Panc1 (cell line): ENCODE measurements at regions not wholly inside any gene's neighbourhood (a gene's known extent, or its start where the extent isn't known, plus 50 kb on each side); places are given as distances from the start of the nearest gene placed in this dataset.

Experiments
- POLR2AphosphoS5 ChIP-seq: IDR thresholded peaks from 2 replicates; pipeline ENCODE4 v1.6.1; 2012; ENCODE audit warnings: mild to moderate bottlenecking, low read depth, low read length, moderate library complexity
- SIN3A ChIP-seq: IDR thresholded peaks from 2 replicates; pipeline ENCODE4 v1.6.1; 2012; ENCODE audit warnings: low read depth, mild to moderate bottlenecking, low read length, moderate library complexity, borderline replicate concordance; ENCODE audit not compliant: insufficient read depth
- TCF7L2 ChIP-seq: IDR thresholded peaks from 2 replicates; pipeline ENCODE4 v1.6.1; 2011; ENCODE audit warnings: mild to moderate bottlenecking, low read depth, low read length, inconsistent platforms
- TF ChIP-seq, protein P1 (sequence below): fragments of 450-650 bp; IDR thresholded peaks from 2 replicates; pipeline ENCODE4 v1.5.1; 2017; ENCODE audit warnings: mild to moderate bottlenecking
- TF ChIP-seq, protein P2 (sequence below), 2 experiments: IDR thresholded peaks; 2 replicates each; pipeline ENCODE4 v1.6.1; 2011 to 2012; ENCODE audit warnings: low read depth in 2 of 2, control low read depth in 1 of 2, low read length in 1 of 2, mild to moderate bottlenecking in 1 of 2, moderate library complexity in 1 of 2; ENCODE audit not compliant: insufficient read depth in 1 of 2

DNA sequence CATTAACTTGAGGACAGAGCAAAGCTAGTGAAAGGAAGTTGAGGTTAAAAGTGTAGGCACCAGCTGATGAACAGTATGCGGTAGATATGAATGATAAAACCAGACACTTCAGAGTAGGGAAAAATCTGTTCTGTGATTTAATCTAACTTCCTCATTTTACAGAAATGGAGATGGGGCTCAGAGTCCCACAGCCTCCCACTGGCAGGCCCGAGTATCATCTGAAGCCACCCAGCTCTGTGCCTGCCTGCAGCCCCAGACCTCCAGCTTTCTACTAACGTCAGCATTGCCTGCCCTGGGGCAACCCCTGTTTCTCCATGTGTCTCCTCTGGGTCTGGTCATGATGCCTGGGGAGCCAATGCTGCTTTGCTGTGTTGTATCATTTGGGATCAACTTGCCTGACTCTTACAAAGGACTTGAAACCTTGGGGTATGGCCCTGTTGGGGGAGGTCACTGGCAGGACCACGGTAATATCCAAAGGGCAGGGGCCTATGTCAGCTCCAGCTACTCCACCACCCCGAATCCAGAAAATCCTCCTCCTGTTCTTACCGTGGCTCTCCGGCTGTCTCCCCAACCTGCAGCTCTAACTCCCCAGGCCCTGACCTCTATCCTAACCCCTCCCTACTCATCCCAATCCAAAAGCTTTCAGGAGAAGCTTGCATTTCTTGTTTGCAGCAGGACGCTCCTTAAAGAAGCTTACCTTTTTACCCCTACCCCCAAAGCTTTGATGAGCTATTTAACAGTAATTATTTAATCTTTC is 56.2 kb upstream of the NPY start:
- TF ChIP-seq, protein P1, sequence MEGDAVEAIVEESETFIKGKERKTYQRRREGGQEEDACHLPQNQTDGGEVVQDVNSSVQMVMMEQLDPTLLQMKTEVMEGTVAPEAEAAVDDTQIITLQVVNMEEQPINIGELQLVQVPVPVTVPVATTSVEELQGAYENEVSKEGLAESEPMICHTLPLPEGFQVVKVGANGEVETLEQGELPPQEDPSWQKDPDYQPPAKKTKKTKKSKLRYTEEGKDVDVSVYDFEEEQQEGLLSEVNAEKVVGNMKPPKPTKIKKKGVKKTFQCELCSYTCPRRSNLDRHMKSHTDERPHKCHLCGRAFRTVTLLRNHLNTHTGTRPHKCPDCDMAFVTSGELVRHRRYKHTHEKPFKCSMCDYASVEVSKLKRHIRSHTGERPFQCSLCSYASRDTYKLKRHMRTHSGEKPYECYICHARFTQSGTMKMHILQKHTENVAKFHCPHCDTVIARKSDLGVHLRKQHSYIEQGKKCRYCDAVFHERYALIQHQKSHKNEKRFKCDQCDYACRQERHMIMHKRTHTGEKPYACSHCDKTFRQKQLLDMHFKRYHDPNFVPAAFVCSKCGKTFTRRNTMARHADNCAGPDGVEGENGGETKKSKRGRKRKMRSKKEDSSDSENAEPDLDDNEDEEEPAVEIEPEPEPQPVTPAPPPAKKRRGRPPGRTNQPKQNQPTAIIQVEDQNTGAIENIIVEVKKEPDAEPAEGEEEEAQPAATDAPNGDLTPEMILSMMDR: no peak
- TF ChIP-seq POLR2AphosphoS5 (no peak), SIN3A (no peak), TCF7L2 (no peak)
- TF ChIP-seq, protein P2, sequence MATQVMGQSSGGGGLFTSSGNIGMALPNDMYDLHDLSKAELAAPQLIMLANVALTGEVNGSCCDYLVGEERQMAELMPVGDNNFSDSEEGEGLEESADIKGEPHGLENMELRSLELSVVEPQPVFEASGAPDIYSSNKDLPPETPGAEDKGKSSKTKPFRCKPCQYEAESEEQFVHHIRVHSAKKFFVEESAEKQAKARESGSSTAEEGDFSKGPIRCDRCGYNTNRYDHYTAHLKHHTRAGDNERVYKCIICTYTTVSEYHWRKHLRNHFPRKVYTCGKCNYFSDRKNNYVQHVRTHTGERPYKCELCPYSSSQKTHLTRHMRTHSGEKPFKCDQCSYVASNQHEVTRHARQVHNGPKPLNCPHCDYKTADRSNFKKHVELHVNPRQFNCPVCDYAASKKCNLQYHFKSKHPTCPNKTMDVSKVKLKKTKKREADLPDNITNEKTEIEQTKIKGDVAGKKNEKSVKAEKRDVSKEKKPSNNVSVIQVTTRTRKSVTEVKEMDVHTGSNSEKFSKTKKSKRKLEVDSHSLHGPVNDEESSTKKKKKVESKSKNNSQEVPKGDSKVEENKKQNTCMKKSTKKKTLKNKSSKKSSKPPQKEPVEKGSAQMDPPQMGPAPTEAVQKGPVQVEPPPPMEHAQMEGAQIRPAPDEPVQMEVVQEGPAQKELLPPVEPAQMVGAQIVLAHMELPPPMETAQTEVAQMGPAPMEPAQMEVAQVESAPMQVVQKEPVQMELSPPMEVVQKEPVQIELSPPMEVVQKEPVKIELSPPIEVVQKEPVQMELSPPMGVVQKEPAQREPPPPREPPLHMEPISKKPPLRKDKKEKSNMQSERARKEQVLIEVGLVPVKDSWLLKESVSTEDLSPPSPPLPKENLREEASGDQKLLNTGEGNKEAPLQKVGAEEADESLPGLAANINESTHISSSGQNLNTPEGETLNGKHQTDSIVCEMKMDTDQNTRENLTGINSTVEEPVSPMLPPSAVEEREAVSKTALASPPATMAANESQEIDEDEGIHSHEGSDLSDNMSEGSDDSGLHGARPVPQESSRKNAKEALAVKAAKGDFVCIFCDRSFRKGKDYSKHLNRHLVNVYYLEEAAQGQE (IDR thresholded peaks at IDR 0.05; ENCODE audit: insufficient read depth in 1 of 2, low read depth in 2 of 2, low read length in 1 of 2): no peak
